ENCODE measurements at regions not wholly inside any gene's neighbourhood (a gene's known extent, or its start where the extent isn't known, plus 50 kb on each side); places are given as distances from the start of the nearest gene placed in this dataset.
"Not testable (repeated sequence)": the region's sequence is repeated elsewhere in the genome, so short reads cannot be mapped to it uniquely, and the experiment has no call there.

DNA sequence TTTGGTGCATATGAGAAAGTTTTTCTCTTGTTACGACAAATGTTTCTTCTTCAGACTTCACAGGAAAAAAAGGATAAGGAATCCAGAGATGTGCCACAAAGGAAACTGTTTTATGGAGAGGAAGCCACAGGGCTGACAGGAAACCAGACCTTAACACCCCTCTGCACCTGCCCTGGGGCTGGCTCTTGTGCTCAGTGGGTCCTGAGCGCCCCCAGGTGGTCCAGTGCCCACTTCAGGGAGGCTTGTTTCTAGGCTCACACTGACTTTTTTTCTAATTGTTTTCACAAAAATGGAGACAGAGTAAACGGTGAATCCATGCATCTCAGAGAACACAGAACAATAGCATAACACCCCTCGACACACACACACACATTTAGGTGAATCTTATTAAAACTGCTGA lies 951.2 kb downstream of the TMEM121 start:
- TF ChIP-seq CTCF, POLR2A (IDR thresholded peaks at IDR 0.05): not testable (repeated sequence)
